HEK293T (cell line): ENCODE measurements at regions not wholly inside any gene's neighbourhood (a gene's known extent, or its start where the extent isn't known, plus 50 kb on each side); places are given as distances from the start of the nearest gene placed in this dataset.

Source experiments
- BHLHE40 ChIP-seq: fragments of 450-650 bp; IDR thresholded peaks from 2 replicates; pipeline ENCODE4 v1.6.1; 2016; ENCODE audit warnings: mild to moderate bottlenecking, moderate library complexity, borderline replicate concordance
- CTBP1 ChIP-seq: fragments of 450-650 bp; IDR thresholded peaks from 2 replicates; pipeline ENCODE4 v1.6.1; 2016; ENCODE audit warnings: borderline replicate concordance
- ELF4 ChIP-seq: fragments of 450-650 bp; IDR thresholded peaks from 2 replicates; pipeline ENCODE4 v1.6.1; 2017; ENCODE audit warnings: antibody characterized with exemption
- PKNOX1 ChIP-seq: fragments of 450-650 bp; IDR thresholded peaks from 2 replicates; pipeline ENCODE4 v1.6.1; 2016
- SP1 ChIP-seq: fragments of 450-650 bp; IDR thresholded peaks from 2 replicates; pipeline ENCODE4 v1.6.1; 2017
- SUZ12 ChIP-seq: fragments of 450-650 bp; IDR thresholded peaks from 2 replicates; pipeline ENCODE4 v1.6.1; 2016; ENCODE audit warnings: mild to moderate bottlenecking
- TARDBP ChIP-seq: fragments of 450-650 bp; IDR thresholded peaks from 2 replicates; pipeline ENCODE4 v1.6.1; 2016

GRCh38 chr6:95203153-95203754 lies 374.1 kb upstream of the MANEA start:
- TF ChIP-seq PKNOX1: no peak
- TF ChIP-seq SUZ12: no peak
- TF ChIP-seq CTBP1: no peak
- no peak for TF ChIP-seq SP1
- TF ChIP-seq ELF4: no peak
- TF ChIP-seq BHLHE40: no peak
- no peak for TF ChIP-seq TARDBP
